Retinal pigment epithelial cell (primary cell): ENCODE measurements at regions not wholly inside any gene's neighbourhood (a gene's known extent, or its start where the extent isn't known, plus 50 kb on each side); places are given as distances from the start of the nearest gene placed in this dataset.

Experiments
- DNase-seq: peaks from one replicate; pipeline ENCODE4 v3.0.0-alpha.2; 2010; ENCODE audit warnings: low read depth
- H3K4me3 ChIP-seq: 2 replicates; pipeline ENCODE4 v1.5.1; 2011; ENCODE audit warnings: mild to moderate bottlenecking, low read length, control low read depth, moderate library complexity
- TF ChIP-seq, protein P1 (sequence below): conservative IDR thresholded peaks from 2 replicates; pipeline ENCODE4 v1.5.1; 2011; ENCODE audit warnings: low read depth, low read length, control low read depth, inconsistent platforms

DNA sequence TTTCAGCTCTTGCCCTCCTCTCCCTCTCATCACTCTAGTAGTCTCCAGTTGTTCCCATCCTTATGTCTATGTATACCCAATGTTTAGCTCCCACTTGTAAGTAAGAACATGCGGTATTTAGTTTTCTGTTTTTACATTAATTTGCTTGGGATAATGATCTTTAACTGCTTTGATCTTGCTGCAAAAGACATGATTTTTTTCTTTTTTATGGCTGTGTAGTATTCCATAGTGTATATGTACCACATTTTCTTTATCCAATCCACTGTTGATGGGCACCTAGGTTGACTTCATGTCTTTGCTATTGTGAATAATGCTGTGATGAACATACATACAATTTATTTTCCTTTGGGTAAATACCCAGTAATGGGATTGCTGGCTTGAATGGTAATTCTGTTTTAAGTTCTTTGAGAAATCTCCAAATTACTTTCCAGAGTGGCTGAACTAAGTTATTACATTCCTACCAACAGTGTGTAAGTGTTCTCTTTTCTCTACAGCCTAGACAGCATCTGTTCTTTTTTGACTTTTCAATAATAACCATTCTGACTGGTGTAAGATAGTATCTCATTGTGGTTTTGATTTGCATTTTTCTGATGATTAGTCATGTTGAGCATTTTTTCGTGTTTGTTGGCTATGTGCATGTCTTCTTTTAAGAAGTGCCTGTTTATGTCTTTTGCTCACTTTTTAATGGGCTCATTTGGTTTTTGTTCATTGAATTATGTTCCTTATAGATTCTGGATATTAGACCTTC lies 179.6 kb upstream of the SLC39A10 start:
- no peak overlapping the region for H3K4me3 ChIP-seq
- DNase-seq = no peak
- TF ChIP-seq, protein P1, sequence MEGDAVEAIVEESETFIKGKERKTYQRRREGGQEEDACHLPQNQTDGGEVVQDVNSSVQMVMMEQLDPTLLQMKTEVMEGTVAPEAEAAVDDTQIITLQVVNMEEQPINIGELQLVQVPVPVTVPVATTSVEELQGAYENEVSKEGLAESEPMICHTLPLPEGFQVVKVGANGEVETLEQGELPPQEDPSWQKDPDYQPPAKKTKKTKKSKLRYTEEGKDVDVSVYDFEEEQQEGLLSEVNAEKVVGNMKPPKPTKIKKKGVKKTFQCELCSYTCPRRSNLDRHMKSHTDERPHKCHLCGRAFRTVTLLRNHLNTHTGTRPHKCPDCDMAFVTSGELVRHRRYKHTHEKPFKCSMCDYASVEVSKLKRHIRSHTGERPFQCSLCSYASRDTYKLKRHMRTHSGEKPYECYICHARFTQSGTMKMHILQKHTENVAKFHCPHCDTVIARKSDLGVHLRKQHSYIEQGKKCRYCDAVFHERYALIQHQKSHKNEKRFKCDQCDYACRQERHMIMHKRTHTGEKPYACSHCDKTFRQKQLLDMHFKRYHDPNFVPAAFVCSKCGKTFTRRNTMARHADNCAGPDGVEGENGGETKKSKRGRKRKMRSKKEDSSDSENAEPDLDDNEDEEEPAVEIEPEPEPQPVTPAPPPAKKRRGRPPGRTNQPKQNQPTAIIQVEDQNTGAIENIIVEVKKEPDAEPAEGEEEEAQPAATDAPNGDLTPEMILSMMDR = no peak

DNA sequence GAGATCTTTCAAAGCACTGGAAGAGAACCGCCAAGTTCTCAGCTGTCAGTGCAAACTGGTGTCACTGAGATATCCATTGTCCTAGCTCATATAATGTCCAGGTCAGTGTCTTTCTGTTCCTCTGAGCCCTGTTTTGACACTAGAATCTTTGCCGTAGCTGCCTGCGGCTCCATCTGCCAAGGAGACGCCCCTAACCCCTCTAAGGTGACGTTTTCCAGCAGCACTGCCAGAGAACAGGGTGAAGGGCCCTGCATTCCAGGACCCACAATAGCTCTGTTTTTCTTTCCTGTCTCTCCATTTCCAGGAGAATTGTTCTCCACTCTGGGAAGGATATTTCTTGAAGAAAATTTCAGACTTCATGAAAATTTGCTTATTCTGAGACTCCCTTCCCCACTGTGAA lies 181.7 kb upstream of the SLC39A10 start:
- TF ChIP-seq, protein P1 = no peak
- no peak for DNase-seq
- no peak overlapping the region for H3K4me3 ChIP-seq

DNA sequence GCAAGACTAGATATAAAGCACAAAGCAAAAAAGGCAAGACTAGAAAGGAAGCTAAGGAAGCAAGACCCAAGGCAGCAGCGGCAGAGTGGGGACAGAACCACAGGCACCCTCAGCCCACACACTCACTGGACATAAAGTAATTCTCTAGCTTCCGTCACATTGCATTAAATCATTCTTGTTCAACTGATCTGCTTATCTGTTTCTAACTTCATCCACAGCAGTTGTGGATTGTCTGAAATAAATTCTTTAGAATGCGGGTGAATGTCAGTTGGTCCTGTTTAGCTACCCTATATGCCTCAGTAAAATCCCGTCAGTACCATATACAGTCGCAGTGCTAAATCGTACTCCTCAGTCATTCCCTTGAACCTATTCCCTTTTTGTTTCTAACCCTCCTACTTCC lies 183.2 kb upstream of the SLC39A10 start:
- TF ChIP-seq, protein P1 = no peak
- no peak overlapping the region for H3K4me3 ChIP-seq
- DNase-seq = no peak

DNA sequence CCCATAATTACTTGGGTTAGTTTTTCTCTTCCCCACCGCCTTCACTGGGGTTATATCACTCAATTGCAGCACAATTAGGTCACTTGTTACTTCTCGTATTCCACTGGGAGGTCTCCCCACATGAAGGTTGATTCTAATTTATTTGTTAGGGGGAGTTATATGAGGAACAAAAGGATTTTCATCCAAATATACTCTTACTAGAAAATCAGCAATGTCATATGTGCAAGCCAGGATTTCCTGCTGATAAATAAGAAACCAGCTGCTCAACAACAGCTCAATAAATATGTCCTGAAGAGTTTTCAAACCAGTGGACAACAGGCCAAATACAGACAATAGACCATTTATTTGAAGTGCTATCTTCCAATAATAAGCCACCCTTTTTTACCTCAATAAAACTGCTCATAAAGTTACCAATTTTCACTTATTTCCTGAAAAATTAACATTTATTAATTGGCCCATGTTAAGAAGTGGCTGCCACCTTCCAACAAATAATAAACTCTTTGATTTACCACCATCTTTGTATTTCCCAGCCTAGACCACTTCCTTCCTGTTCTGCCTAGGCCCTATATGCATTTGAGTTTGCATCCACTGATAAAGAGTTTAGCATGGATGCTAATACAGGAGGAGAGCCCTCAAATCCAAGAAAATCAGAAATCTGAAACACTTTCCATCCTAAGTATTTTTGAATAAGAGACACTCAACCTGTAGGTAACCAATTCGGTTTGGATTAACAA lies 184.4 kb upstream of the SLC39A10 start:
- H3K4me3 ChIP-seq = no peak overlapping the region
- TF ChIP-seq, protein P1 = no peak
- no peak for DNase-seq

DNA sequence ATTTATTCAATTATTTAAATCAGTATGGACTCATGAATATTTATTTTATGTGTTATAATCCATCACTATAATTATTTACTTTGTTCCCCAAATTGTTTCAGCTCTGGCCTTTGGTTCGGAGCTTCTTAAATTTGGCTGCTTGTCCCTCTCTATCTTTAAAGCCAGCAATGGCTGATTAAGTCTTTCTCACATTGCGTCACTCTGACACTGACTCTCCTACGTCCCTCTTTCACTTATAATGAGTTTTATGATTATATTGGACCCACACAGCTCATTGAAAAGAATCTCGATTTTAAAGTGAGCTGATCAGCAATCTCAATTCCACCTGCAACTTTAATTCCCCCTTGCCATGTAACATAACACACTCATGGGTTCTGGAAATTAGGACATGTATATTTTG lies 185.2 kb upstream of the SLC39A10 start:
- TF ChIP-seq, protein P1 = no peak
- H3K4me3 ChIP-seq = no peak overlapping the region

DNA sequence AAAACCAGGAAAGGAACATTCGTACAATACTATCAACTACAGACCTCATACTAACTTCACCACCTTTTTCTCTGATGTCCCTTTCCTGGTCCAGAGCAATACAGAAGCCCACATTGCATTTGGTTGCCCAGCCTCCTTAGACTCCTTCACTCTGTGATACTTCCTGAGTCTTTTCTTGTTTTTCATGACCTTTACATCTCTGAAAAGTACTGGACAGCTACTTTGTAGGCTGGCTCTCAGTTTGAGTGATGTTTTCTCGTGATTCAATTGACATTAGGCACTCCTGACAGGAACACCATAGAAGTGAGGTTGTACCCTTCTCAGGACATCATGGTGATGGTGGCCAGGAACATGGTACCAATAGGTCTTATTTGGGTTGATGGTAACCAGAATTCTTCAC lies 185.9 kb upstream of the SLC39A10 start:
- no peak for DNase-seq
- TF ChIP-seq, protein P1 = no peak
- H3K4me3 ChIP-seq = no peak overlapping the region

More for the DNA sequence above, 185.2 kb upstream of the SLC39A10 start:
- DNase-seq = no peak

DNA sequence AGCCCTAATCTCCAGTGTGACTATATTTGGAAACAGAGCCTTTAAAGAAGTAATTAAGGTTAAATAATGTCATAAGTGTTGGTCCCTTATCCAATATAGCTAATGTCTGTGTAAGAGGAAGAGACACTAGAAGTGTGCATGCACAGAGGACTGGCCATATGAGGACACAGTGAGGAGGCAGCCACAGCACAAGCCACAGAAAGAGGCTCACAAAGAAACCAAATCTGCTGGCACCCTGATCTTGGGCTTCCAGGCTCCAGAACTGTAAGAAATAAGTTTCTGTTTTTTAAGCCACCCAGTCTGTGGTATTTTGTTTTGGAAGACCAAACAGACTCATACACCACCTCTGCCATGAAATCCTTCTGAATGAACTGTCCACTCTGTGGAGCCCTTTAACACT lies 186.4 kb upstream of the SLC39A10 start:
- TF ChIP-seq, protein P1 = no peak
- H3K4me3 ChIP-seq = no peak overlapping the region
- DNase-seq = no peak
